Left ventricle myocardium inferior (tissue), 1 donor: ENCODE measurements at regions not wholly inside any gene's neighbourhood (a gene's known extent, or its start where the extent isn't known, plus 50 kb on each side); places are given as distances from the start of the nearest gene placed in this dataset.

Experiments
- DNase-seq: peaks from one replicate; pipeline ENCODE4 v3.0.0-alpha.2; 2020
- H3K27ac ChIP-seq: fragments of 200-600 bp; replicated peaks from 2 replicates; pipeline ENCODE4 v1.8.0; 2021
- H3K27me3 ChIP-seq: fragments of 200-600 bp; 2 replicates; pipeline ENCODE4 v1.8.0; 2021; ENCODE audit warnings: low read depth
- H3K36me3 ChIP-seq: fragments of 200-600 bp; 2 replicates; pipeline ENCODE4 v1.8.0; 2021
- H3K4me1 ChIP-seq: fragments of 200-600 bp; 2 replicates; pipeline ENCODE4 v1.8.0; 2021
- H3K4me3 ChIP-seq: fragments of 200-600 bp; 2 replicates; pipeline ENCODE4 v1.8.0; 2021; ENCODE audit warnings: mild to moderate bottlenecking, moderate library complexity
- H3K9me3 ChIP-seq: fragments of 200-600 bp; replicated peaks from 2 replicates; pipeline ENCODE4 v1.8.0; 2021
- CTCF ChIP-seq: fragments of 200-600 bp; IDR thresholded peaks from 2 replicates; pipeline ENCODE4 v1.8.0; 2021; ENCODE audit warnings: antibody characterized with exemption, mild to moderate bottlenecking, borderline replicate concordance
- intact Hi-C: fragments of 100-400 bp; cut with micrococcal nuclease; formaldehyde crosslinking; loops from one replicate; pipeline ENCODE4 v1.11.0; 2022
- donor health status: DM: no; HTN: yes; CAD: no; lungs with severe emphysema.

GRCh38 chr2:856456-856855, 94.2 kb upstream of the SNTG2 start:
- H3K27ac ChIP-seq = no peak overlapping the region
- H3K27me3 ChIP-seq = peaks cover 45% of the 10 kb centered on the region
- no peaks in the 10 kb centered on the region for H3K9me3 ChIP-seq
- intact Hi-C loops = loop anchor here (10.0 kb wide), 1 partner anchor 688 kb away; no protein-coding TSS in a partner anchor
- H3K4me1 ChIP-seq = no peaks in the 10 kb centered on the region
- H3K36me3 ChIP-seq = no peaks in the 10 kb centered on the region
- DNase-seq = no peak
- no peak overlapping the region for H3K4me3 ChIP-seq
- TF ChIP-seq CTCF = no peak

GRCh38 chr2:856041-856440, 94.6 kb upstream of the SNTG2 start:
- Histone ChIP-seq H3K27ac (no peak overlapping the region), H3K27me3 (peaks cover 41% of the 10 kb centered on the region), H3K36me3 (no peaks in the 10 kb centered on the region), H3K4me1 (no peaks in the 10 kb centered on the region), H3K9me3 (no peaks in the 10 kb centered on the region), H3K4me3 (no peak overlapping the region)
- intact Hi-C loops = loop anchor here (10.0 kb wide), 1 partner anchor 689 kb away; no protein-coding TSS in a partner anchor
- no peak for DNase-seq
- TF ChIP-seq CTCF = no peak

GRCh38 chr2:855177-855576, 95.5 kb upstream of the SNTG2 start:
- H3K36me3 ChIP-seq = no peaks in the 10 kb centered on the region
- H3K27me3 ChIP-seq = peaks cover 36% of the 10 kb centered on the region
- no peaks in the 10 kb centered on the region for H3K4me1 ChIP-seq
- intact Hi-C loops = loop anchor here (10.0 kb wide), 1 partner anchor 690 kb away; no protein-coding TSS in a partner anchor
- H3K9me3 ChIP-seq = no peaks in the 10 kb centered on the region
- DNase-seq = no peak
- H3K27ac ChIP-seq = no peak overlapping the region
- no peak overlapping the region for H3K4me3 ChIP-seq
- TF ChIP-seq CTCF = no peak

- DNase-seq = peak; percentile 34
- no peaks in the 10 kb centered on the region for H3K36me3 ChIP-seq
Measured at GRCh38 chr2:854460-854859, 96.2 kb upstream of the SNTG2 start.

GRCh38 chr2:853203-853870, 97.3 kb upstream of the SNTG2 start:
- Histone ChIP-seq H3K4me3 (no peak overlapping the region), H3K9me3 (no peaks in the 10 kb centered on the region), H3K4me1 (no peaks in the 10 kb centered on the region), H3K27me3 (peaks cover 23% of the 10 kb centered on the region), H3K36me3 (no peaks in the 10 kb centered on the region), H3K27ac (no peak overlapping the region)
- TF ChIP-seq CTCF = no peak
- DNase-seq = no peak
- intact Hi-C loops = loop anchor here (10.0 kb wide), 1 partner anchor 691 kb away; no protein-coding TSS in a partner anchor

More at GRCh38 chr2:854460-854859, 96.2 kb upstream of the SNTG2 start:
- peak; percentile 70 for TF ChIP-seq CTCF
- H3K4me1 ChIP-seq = no peaks in the 10 kb centered on the region
- H3K9me3 ChIP-seq = no peaks in the 10 kb centered on the region
- peaks cover 29% of the 10 kb centered on the region for H3K27me3 ChIP-seq
- intact Hi-C loops = loop anchor here (10.0 kb wide), 1 partner anchor 690 kb away; no protein-coding TSS in a partner anchor
- no peak overlapping the region for H3K27ac ChIP-seq
- no peak overlapping the region for H3K4me3 ChIP-seq
